ENCODE measurements at regions not wholly inside any gene's neighbourhood (a gene's known extent, or its start where the extent isn't known, plus 50 kb on each side); places are given as distances from the start of the nearest gene placed in this dataset.

DNA sequence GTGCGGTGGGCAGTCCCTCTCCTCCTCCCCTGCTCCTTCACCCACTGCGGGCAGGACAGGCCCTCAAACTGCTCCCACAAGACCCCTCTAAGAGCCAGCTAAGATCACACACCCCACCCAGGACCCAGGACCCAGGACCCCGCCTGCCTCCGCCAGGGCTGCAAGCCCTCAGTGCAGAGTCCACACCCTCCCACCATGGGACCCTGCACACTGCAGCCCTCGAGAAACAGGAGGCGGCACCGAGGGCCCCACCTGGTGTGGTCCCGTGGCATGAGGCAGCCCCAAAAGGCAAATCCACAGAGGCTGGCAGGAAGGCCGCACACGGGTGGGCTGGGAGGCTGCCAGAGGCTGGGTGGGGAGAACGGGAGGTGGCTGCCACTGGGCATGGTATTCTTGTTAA is 94.7 kb downstream of the ENGASE start:
- no peak overlapping the region for H3K27ac ChIP-seq (ENCODE audit: low read length)
- H3K36me3 ChIP-seq (ENCODE audit: insufficient read depth, low read length): no peaks in the 10 kb centered on the region
- peaks cover 6% of the 10 kb centered on the region for H3K27me3 ChIP-seq (ENCODE audit: insufficient read depth, low read length, poor library complexity)
- H2AFZ ChIP-seq (ENCODE audit: low read depth, low read length): no peak overlapping the region
- no peak overlapping the region for H3K4me3 ChIP-seq (ENCODE audit: low read depth in 1 of 2, low read length in 2 of 2)
- no peak overlapping the region for H3K4me2 ChIP-seq (ENCODE audit: insufficient read depth, low read length)
- no peak overlapping the region for H3K9ac ChIP-seq (ENCODE audit: low read depth, low read length)
- ATAC-seq (ENCODE audit: insufficient read depth, low read depth): no peak
- DNase-seq: no peak
- no peaks in the 10 kb centered on the region for H3K79me2 ChIP-seq (ENCODE audit: insufficient read depth, low read length)
- no peak for TF ChIP-seq CTCF (IDR thresholded peaks at IDR 0.05; ENCODE audit: borderline replicate concordance, extremely low read depth, low read length, poor library complexity, severe bottlenecking)
- no peaks in the 10 kb centered on the region for H3K4me1 ChIP-seq (ENCODE audit: insufficient read depth, low read length)
- H4K20me1 ChIP-seq (ENCODE audit: insufficient read depth, low read length): peaks cover 5% of the 10 kb centered on the region; the same call in 1 of the 2 replicates
- no peaks in the 10 kb centered on the region for H3K9me3 ChIP-seq (ENCODE audit: insufficient read depth, low read length, severe bottlenecking)

DNA sequence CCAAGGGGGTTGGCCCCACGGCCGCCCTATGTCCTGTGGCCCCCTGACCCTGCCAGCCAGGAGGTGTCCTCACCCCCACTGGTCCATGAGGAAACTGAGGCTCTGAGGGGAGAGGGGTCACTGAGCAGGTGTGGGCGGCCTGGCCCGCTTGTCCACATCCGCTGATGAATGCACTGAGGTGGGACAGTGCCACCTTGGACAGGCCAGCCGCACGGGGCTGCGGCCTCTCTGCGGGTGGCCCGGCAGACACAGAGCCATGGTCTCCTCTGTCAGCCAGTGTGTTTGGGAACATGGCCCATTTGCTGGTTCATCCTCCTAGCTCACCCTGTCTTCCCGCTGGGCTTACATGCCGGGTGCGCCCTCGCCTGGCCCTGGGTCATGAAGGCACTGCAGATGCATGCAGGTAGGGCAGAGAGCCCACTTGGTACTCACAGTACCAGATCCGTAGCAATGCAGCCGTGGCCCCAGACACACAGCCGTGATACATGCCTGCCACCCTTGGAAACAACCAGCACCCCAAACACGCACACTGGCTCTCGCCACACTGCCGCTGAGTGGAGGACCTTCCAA is 93.9 kb downstream of the ENGASE start:
- TF ChIP-seq CTCF (IDR thresholded peaks at IDR 0.05; ENCODE audit: borderline replicate concordance, extremely low read depth, low read length, poor library complexity, severe bottlenecking) (no peak), EZH2 (IDR thresholded peaks at IDR 0.05; ENCODE audit: borderline replicate concordance, low read depth, low read length, severe bottlenecking) (no peak)
- no peak overlapping the region for H3K4me2 ChIP-seq (ENCODE audit: insufficient read depth, low read length)
- no peaks in the 10 kb centered on the region for H3K4me1 ChIP-seq (ENCODE audit: insufficient read depth, low read length)
- H3K36me3 ChIP-seq (ENCODE audit: insufficient read depth, low read length): no peaks in the 10 kb centered on the region
- DNase-seq (no peak), ATAC-seq (ENCODE audit: insufficient read depth, low read depth) (no peak)
- H3K79me2 ChIP-seq (ENCODE audit: insufficient read depth, low read length): no peaks in the 10 kb centered on the region
- no peaks in the 10 kb centered on the region for H3K9me3 ChIP-seq (ENCODE audit: insufficient read depth, low read length, severe bottlenecking)
- no peak overlapping the region for H3K4me3 ChIP-seq (ENCODE audit: low read depth in 1 of 2, low read length in 2 of 2)
- peaks cover 6% of the 10 kb centered on the region for H3K27me3 ChIP-seq (ENCODE audit: insufficient read depth, low read length, poor library complexity)
- H2AFZ ChIP-seq (ENCODE audit: low read depth, low read length): no peak overlapping the region
- H3K9ac ChIP-seq (ENCODE audit: low read depth, low read length): no peak overlapping the region
- H4K20me1 ChIP-seq (ENCODE audit: insufficient read depth, low read length): peaks cover 5% of the 10 kb centered on the region; the same call in 1 of the 2 replicates
- no peak overlapping the region for H3K27ac ChIP-seq (ENCODE audit: low read length)

GRCh38 chr17:79167486-79167885 is 92.9 kb downstream of the ENGASE start:
- no peak overlapping the region for H3K4me2 ChIP-seq (ENCODE audit: insufficient read depth, low read length)
- no peaks in the 10 kb centered on the region for H3K4me1 ChIP-seq (ENCODE audit: insufficient read depth, low read length)
- DNase-seq (no peak), ATAC-seq (ENCODE audit: insufficient read depth, low read depth) (no peak)
- no peak overlapping the region for H3K4me3 ChIP-seq (ENCODE audit: low read depth in 1 of 2, low read length in 2 of 2)
- no peaks in the 10 kb centered on the region for H3K36me3 ChIP-seq (ENCODE audit: insufficient read depth, low read length)
- H4K20me1 ChIP-seq (ENCODE audit: insufficient read depth, low read length): peaks cover 5% of the 10 kb centered on the region; the same call in 1 of the 2 replicates
- H3K9ac ChIP-seq (ENCODE audit: low read depth, low read length): no peak overlapping the region
- H3K27ac ChIP-seq (ENCODE audit: low read length): no peak overlapping the region
- H2AFZ ChIP-seq (ENCODE audit: low read depth, low read length): no peak overlapping the region
- H3K9me3 ChIP-seq (ENCODE audit: insufficient read depth, low read length, severe bottlenecking): no peaks in the 10 kb centered on the region
- peaks cover 6% of the 10 kb centered on the region for H3K27me3 ChIP-seq (ENCODE audit: insufficient read depth, low read length, poor library complexity)
- TF ChIP-seq CTCF (IDR thresholded peaks at IDR 0.05; ENCODE audit: borderline replicate concordance, extremely low read depth, low read length, poor library complexity, severe bottlenecking) (no peak), EZH2 (IDR thresholded peaks at IDR 0.05; ENCODE audit: borderline replicate concordance, low read depth, low read length, severe bottlenecking) (no peak)
- H3K79me2 ChIP-seq (ENCODE audit: insufficient read depth, low read length): no peaks in the 10 kb centered on the region

Data from DND-41 (cell line).